ENCODE measurements at regions not wholly inside any gene's neighbourhood (a gene's known extent, or its start where the extent isn't known, plus 50 kb on each side); places are given as distances from the start of the nearest gene placed in this dataset.

DNA sequence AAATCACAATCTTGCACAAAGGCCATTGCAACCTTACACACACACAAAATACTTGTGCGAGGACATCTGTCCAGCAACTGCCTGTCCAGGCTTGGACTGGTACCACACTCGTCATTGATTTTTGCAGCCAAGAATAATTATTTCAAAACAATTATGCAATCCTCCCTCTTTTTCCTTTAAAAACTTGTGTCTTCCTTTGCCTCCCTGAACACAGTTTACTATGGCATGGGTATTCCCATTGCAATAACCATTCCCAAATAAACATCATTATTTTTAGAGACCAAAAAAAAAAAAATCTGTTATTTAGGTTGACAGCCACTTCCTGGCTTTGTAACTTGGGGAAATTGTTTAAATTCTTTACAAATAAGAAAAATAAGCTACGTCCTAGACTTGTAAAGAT is 54.0 kb downstream of the C11orf91 start:
- in situ Hi-C loops (cut with HindIII; ENCODE audit: low sequenced_read_pairs), result no loop called here

DNA sequence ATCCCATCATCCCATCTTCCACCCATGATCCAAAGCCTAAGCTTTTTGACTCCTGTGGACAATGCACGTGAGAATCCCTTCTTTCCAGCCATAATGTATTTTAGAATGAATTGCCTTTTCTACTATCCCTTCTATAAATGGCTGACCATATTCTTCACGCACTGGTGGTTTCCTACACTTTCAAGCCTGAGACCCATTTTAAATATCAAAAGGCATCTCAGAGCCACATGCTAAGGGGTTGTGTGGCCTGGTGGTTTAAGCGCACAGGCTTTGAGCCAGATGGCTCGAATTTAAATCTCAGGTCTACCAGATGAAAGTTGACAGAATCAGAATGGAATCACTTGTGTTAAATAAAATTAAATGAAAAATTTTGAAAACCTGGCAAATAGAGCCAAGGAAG is 54.5 kb downstream of the C11orf91 start:
- in situ Hi-C loops (cut with HindIII; ENCODE audit: low sequenced_read_pairs), result no loop called here

DNA sequence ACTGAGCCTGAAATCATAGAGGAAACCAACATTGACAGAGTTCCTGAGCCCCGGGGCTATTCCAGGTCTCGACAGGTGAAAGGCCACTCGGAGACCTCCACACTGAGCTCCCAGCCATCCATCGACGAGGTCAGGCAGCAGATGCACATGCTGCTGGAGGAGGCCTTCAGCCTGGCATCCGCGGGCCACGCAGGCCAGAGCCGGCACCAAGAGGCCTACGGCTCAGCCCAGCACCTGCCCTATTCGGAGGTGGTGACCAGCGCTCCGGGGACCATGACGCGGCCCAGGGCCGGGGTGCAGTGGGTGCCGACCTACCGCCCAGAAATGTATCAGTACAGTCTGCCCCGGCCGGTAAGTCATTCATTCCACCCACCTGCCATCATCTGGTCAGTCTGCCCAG is 54.9 kb downstream of the C11orf91 start:
- in situ Hi-C loops (cut with HindIII; ENCODE audit: low sequenced_read_pairs), result no loop called here

DNA sequence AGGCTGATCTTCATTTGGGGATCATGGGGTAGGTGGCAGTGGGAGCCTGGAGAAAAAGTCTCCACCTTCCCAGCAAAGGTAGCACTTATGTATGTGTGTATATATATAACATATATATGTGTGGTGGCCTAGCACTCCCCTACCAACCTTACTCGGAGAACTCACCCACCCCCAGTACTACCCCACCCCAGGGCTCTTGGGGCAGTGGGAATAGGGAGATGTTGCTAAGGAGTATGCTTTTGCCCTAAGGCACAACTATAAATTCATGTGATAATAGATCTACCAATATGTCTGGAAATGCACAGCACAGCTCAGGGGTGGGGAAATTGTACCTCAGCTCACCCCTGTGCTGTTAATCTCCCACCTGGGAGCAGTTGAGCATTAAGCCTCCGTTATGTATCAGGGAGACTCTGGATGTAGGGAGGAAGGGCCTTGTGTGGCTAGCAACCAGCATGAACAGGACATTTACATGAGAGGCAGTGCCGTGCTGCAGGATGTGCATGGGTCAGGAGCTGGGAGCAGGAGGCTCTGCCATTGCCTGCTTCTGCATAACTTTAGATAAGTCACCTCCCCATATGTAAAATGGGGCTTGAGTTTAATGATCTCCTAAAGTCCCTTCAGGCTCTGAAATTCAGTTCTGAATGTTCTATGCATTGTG is 57.3 kb downstream of the C11orf91 start:
- in situ Hi-C loops (cut with HindIII; ENCODE audit: low sequenced_read_pairs), result no loop called here

DNA sequence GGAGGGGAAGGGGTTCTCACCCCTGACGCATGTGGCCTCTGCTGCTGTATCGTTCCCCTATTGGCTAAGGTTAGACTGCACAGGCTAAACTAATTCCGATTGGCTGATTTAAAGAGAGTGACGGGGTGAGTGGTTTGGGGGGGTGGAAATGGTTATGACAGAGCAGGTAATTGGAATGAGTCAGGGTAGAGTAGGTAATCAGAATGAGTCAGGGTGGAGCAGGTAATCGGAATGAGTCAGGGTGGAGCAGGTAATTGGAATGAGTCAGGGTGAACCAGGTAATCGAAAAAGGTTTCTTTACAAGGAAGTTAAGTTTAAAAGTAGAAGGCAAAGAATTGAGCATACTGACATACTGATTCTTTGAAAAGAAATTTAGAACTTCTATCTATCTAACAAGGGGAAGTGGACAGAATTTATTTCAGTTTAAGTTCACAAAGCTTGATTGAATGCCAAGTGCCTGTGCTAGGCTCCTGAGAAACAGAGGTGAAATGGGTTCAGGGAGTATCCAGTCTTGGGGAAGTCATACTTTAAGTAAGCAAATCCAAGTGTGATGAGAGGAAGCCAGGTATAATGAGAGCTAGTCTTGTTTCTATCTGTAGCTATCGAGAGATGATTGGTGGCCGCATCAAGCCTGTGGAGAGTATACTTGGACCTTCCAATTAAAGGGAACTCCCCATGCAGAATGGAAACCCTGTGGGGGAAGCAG is 58.0 kb downstream of the C11orf91 start:
- in situ Hi-C loops (cut with HindIII; ENCODE audit: low sequenced_read_pairs), result no loop called here

DNA sequence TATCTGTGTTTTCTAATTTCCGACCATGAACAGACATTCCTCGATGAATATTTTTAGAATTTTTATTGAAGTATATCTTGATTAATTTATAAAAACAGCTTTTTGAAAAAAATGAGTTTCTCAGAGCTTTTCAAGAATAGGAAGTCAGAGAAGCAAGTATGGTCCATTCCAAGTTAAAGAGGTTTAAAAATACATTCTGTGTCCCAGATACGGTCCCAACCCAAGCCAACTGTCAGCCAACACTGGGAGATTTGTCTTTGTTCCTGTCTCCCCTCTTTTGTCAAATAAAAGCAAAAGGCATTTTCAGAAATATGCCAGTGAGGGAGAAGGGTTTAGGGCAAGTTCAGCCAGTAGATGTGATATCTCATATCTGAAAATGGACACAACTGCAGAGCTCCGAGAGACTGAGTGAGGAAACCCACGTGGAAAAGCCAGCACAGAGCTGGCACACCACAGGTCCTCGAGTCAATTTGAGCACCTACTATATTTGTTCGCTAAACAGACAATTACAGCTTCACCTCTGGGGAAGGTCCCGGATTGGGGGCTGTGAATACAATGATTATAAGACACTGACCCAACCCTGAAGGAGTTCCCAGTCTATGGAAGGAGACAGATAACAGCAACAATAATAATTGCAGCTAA is 59.8 kb downstream of the C11orf91 start:
- in situ Hi-C loops (cut with HindIII; ENCODE audit: low sequenced_read_pairs), result no loop called here

DNA sequence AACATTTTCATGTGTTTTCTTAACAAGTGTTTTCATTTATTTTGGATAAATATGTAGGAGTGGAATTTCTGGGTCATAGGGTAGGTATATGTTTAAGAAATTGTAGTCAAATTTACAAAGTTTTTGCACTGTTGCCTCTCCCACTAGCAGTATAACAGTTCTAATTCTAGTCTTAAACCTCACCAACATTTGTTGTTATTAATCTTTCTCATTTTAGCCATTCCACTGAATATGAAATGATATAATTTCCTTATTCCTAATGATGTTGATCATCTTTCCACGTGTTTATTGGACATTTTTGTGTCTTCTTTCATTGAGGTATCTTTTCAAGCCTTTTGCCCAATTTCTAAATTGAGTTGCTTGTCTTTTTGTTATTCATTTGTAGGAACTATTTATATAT is 62.0 kb downstream of the C11orf91 start:
- in situ Hi-C loops (cut with HindIII; ENCODE audit: low sequenced_read_pairs), result no loop called here

DNA sequence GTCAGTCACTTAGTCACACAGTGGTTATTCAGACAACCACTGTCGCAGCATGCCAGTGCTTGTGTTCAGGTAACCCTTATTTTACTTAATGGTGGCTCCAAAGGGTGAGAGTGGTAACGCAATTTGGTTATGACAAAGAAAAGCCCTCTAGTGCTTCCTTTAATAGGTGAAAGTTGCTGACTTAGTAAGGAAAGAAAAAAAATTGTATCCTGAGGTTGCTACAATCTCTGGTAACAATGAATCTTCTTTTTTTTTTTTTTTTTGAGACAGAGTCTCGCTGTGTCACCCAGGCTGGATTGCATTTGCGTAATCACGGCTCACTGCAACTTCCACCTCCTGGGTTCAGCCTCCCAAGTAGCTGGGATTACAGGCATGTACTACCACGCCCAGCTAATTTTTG is 64.5 kb downstream of the C11orf91 start:
- in situ Hi-C loops (cut with HindIII; ENCODE audit: low sequenced_read_pairs), result no loop called here

DNA sequence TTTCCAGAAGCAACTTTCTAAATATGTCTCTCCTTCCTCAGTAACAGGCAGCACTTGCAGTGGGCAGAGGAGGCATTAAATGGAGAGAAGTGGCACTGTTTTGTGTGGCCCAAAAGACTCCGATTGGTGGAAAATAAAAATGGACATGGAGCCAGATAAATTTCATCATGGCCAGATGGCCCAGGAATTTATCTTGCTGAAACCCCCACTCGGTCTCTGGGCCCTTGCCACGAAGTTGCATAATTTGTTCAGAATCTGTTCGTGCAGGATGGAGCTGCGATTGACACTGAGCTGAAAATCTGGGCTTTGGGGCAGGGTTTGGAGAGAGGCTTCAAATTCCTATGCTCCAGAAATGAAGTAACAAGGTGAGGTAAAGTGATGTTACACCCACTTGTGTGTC is 65.5 kb downstream of the C11orf91 start:
- in situ Hi-C loops (cut with HindIII; ENCODE audit: low sequenced_read_pairs), result no loop called here

DNA sequence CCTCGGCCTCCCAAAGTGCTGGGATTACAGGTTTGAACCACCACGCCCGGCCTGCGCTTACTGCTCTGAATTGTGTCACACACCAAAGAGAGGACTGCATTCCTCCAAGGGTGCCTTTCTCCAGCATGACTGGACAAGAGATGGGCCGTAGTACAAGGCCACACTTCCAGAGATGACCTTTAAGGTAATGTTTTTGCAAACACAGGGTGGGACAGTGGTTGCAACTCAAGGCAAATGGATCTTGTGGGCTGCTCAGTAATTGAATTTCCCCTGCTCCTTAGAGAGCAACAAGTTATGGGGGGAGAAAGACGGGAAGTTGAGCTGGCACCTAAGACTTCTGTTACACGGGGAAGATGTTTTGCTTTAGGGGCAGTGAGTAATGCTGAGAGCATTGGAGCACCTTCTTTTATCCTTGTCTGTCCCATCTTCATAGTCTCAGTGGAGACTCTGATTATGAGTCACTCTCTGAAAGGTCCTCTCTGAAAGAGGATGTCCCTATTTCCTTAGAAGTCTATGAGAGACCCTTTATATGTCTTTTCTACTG is 66.3 kb downstream of the C11orf91 start:
- in situ Hi-C loops (cut with HindIII; ENCODE audit: low sequenced_read_pairs), result no loop called here

DNA sequence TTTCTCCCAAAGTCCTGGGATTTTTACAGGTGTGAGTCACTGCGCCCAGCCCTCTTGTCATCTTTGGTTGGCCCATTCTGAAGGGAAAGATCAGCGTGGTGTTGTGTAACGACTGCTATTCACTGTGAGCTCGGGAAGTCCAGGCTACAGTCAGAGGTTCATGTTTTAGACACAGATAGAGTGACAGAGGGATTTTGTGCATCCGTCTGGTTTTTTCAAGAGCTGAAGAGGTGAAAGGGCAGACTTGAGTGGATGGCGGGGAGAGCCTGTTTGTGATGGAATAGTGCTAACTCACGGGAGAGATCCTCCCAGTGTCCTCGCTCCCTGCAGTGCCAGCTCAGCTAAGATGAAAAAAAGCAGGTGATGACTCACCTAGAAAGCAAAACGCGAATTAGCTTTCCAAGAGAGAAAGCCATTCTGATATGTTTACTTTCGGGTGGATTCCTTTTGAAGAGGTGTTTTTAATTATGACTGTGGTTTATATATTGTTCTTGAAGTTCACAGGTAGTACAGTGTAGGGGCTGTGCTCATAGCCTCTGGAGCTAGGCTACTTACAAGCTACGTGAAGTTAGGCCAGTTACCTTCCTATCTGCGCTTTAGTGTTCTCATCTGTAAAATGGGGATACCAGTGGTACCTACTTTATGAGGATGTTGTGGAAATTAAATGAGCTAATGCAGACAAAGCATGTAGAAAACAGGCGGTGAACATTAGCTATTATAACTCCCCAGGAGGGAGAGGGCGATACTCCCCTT is 67.2 kb downstream of the C11orf91 start:
- in situ Hi-C loops (cut with HindIII; ENCODE audit: low sequenced_read_pairs), result no loop called here

DNA sequence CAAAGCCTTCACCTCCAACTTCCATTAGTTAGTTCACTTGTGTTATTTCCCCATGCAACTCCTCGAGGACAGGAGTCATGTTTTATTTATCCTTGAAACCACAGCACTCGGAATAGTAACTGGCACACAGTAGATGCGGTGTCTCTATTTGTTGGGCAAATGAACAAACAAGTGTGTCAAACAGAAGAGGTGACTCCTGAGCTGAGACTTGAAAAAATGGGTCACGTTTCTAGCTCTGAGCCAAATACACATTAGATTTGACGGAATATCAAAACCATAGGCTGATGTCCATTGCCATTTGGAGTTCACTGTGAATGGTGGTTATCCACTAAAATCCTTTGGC is 68.9 kb downstream of the C11orf91 start:
- in situ Hi-C loops (cut with HindIII; ENCODE audit: low sequenced_read_pairs), result no loop called here

DNA sequence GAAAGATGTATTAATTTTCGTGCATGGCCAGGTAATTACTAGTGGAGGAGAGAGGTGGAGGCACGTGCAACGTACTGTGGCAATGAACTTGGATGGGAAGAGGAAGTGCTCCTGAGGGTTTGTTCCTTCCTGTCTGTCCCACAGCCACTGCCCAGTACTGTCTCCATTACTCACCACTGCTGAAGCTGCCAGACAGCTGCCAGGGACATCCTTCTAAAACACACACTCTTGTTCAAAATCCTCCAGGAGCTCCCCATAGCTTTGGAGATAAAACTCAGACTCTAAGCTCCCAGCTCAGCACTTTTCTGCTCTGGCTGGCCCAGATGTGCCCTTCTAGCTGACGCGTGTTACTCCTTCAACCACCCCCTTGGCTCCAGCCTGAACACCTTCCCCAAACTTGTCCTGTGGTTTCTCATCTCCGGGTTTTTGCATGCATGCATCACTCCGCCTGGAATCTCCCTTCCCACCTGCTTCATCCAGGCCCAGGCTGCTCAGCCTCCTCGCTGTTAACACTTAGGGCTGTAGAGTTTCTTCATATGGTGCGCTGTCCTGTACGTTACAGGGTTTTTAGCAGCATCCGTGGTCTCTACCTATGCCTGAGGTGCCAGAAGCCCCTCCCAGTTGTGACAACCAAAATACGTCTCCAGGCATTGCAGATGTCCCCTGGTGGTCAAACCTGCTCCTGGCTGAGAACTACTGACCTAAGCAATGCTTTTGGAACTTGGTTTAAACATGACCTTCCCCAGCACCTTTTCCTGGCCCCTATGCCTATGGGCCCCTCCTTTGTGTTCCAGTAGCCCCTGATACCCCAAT is 69.5 kb downstream of the C11orf91 start:
- in situ Hi-C loops (cut with HindIII; ENCODE audit: low sequenced_read_pairs), result no loop called here

DNA sequence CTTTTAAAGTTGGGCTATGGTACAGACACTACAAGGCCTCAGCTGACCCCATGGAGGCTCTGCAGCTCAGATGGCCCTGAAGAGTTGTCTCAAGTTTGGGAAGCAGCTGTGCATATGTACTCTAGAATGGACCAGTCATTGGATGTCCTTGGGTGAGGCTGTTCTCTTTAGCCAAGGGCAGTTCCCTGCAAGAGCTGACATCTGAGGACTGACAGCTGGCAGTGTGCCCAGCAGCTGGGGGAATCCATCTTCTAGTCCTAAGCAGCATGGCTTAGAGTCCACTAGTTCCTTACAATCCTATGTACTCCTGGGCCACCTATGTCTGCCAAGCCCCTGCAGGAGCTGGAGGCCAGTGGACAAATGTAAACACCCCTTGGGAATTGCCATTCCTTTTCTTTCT is 76.5 kb downstream of the C11orf91 start:
- in situ Hi-C loops (cut with HindIII; ENCODE audit: low sequenced_read_pairs), result no loop called here

DNA sequence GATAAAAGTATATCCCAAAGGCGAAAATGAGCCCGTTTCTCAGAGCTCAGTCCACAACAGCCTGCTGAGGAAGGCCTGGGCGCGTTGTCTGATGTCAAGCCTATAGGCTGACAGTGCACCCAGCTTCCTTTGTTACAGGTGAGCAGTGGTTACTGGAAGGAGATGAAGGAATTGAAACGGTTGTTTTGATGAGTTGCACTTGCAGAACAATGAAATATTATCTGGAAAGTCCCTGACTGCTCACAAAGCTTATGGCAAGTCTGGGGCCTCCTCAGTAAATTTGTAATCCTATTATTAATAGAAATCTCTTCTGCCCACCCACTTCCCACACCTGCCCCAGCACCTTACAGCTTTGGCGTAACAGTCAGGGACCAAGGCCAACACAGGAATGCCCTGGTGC is 77.8 kb downstream of the C11orf91 start:
- in situ Hi-C loops (cut with HindIII; ENCODE audit: low sequenced_read_pairs), result no loop called here

DNA sequence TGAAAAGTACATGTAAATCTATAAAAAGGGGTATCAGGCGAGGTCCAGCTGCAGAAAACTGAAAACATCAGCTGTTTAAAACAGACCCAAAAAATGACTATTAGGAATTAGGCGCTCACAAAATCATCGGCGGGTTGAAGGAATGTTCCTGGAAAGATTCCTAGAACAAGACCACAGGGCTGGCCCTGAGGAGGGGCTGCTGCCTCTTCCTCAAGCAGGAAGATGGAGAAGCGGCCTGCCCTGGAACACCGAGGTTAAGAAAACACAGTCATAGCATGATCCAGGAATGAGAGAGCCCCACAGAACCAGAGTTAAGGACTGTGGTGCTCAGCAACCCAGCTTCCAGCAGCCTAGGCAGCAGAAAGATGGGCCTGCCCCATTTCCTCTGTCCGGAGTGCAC is 78.4 kb downstream of the C11orf91 start:
- in situ Hi-C loops (cut with HindIII; ENCODE audit: low sequenced_read_pairs), result no loop called here

DNA sequence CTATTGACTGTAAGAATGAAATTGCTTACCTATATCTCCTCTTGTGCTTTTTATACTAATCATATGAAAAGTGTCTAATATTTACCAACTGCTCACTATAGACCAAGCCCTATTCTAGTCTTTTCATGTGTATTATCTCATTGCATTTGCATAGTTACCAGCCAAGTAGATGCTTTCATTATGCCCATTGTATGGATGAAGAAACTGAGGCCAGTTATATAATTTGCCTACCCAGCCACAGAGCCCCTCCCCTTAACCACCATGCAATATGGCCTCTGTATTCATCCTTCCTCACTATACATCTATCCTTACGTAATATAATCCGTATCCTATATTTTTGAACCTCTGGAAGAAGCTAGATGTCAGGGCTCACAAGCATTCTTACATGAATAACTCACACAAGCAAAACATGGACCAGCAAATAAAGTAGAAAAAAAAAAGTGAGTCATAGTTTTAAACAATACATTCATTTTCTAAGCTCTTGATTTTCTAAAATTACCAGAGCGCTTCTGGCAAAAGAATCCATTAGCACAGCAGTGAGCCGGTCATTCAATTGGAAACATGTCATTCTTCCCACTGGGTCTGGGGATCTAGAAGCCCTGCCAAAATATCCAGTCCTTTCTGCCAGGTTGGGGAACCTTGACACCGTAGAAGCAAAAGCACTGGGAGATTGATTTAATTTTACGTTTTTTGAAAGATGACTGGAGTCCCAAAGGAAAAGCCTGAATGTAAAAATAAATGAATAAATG is 80.0 kb downstream of the C11orf91 start:
- in situ Hi-C loops (cut with HindIII; ENCODE audit: low sequenced_read_pairs), result no loop called here

DNA sequence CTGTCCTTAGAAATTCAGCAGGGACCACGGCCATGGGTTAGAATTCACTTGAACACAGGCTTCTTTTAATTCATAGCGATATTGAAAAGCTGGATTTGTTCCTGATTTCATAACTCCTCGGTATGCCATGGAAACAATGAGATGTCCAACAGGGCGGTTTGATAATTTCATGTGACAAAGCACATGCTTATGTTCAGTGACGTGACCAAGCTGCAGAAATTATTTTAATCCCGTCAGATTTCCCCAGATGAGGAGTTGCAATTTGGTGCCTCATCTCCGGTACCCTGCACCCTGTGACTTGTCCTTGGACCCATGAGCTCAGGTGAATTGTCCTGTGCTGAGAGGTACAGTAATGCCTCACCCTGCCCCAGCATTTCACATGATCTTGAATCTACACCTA is 81.7 kb downstream of the C11orf91 start:
- in situ Hi-C loops (cut with HindIII; ENCODE audit: low sequenced_read_pairs), result no loop called here

DNA sequence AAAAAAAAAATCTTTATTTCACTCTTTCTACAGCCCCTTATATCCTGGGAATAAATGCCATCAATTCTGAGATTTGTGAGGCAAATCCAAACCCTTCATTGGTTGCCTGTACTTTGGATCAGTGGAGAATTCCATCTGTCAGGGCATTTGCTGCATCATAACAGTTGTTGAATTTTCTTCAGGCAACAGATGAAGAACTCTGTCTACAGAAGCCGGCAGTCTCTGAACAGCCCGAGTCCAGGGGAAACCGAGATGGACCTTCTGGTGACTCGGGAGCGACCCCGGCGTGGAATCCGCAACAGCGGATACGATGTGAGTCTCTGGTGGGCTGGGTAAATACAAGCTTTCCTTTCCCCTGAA is 82.3 kb downstream of the C11orf91 start:
- in situ Hi-C loops (cut with HindIII; ENCODE audit: low sequenced_read_pairs), result no loop called here
